Renal pelvis (tissue), 1 donor: ENCODE measurements at regions not wholly inside any gene's neighbourhood (a gene's known extent, or its start where the extent isn't known, plus 50 kb on each side); places are given as distances from the start of the nearest gene placed in this dataset.
A peak's percentile ranks its signal among the peaks of the same experiment; 100 is the strongest.

Experiments used
- DNase-seq: peaks from one replicate; pipeline ENCODE4 v3.0.0-alpha.2; 2013

DNA sequence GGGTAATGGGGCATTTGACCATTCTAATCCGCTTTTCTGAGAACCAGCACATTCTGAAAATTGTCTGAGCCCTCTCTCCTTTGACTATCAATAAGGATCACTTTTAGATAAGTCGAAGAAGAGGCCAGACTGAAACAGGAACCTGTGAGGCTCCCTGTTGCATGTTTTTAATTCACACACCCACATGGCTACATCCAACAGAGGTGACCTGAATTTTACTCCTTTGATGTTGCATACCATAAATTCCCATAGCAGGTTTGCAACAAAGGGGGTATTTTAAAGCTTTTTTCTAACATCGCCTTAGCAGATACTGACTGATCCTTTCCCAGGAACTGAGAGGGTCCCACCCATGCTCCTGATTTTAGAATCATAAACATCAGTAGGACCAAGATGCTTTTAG, 450.8 kb downstream of the USP25 start:
- no peak for DNase-seq

- DNase-seq = no peak
These were observed 451.2 kb downstream of the USP25 start for GRCh38 chr21:16181018-16181417.

GRCh38 chr21:16185766-16186165, 456.0 kb downstream of the USP25 start:
- DNase-seq = no peak

GRCh38 chr21:16186742-16187141, 457.0 kb downstream of the USP25 start:
- no peak for DNase-seq

DNA sequence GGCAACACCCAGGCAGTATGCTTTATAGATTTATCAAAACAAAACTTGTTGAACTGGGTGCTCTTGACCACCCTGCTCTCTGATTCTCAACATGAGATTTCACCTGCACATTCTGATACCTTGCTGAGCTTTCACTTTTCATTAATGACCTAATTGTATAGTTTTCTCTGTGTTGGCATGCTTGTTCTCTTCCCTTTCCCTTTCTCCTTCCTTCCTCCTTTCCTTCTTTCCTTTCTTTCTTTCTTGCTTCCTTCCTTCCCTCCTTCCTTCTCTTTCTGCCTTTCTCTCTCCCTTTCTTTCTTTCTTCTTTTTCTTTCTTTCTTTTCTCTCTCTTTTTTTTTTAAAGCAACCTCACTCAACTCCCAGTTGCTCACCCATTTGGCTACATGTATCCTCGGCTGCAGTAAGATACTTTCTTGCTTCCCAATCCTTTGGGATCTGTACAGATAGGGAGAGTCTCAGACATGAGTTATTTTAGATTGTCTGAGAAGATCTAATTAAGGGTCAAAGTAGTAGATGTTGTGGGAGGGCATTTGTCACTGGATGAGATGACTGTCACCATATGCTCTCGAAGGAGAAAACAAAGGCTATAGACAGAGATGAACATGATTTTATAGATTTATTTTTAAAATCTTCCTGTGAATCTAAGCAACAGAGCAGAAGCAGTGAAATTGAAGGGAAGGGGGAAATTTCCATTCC, 458.0 kb downstream of the USP25 start:
- DNase-seq = no peak

GRCh38 chr21:16192902-16193301, 463.1 kb downstream of the USP25 start:
- DNase-seq = no peak

- no peak for DNase-seq
These were observed 463.8 kb downstream of the USP25 start for GRCh38 chr21:16193496-16194094.

DNA sequence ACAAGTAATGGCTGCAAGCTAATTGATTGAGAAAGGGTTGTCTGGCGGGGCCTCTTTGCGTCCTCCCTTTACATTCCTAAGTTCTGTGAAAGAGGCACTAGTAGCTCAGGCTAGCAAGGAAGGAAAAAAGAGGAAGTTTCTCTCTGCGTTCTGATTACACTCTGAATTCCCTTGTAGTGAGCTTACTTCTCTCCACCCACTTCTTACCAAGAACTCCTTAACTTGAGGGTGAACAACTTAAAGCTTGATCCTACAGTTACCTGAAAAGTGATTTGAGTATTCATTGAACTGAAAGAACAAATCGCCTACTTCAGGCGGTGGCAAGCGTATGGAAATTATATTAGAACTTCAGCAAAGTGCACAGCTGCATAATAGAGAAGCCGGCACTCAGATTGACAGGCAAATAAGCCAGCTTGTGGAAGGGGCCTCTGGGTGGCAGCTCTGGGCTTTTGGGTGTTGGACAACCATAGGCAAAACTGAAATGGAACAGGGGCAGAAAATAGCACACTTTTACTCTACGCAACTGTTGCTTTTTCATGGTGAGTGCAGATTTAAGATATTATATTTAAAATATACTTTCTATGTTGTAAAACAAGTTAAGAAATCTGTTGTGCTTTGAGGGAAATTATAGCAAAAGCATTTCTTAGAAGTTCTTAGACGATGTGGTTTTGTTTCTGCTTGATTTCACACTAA, 464.5 kb downstream of the USP25 start:
- DNase-seq = peak; percentile 71

DNA sequence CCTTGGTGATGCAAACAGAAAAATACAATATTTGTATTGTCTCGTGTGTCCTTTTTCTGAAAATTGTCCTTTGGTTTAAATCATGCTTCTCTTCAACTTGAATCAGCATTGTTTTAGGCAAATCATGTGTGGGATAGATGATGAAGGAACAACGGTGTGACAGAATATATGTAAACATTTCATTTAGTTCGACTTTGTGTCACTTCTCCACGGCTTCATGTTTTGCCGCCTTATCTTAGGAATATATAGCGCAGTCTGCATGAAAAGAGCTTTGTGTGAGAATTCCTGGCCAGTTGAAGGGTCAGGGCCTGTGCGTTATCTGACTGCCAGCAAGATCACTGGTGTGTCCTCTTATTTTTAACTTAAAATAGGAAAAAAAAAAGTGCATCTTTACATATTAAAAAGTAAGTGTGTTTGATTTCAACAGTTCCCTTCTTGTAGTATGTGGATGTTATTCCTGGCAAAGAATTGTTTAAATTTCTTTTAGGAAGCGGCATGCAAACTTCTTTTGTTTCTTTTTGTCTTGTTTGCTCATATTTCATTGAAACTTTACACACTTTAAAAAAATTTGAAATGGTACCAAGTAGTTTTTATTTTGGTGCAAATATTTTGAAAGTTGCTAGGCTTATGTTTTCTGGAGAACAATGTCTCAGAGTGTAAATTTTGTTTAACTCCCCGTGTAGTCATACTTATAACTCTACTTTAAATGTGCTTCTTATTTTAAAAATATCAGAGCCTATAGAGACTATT, 465.2 kb downstream of the USP25 start:
- DNase-seq = peak; percentile 38

- no peak for DNase-seq
These were observed 465.7 kb downstream of the USP25 start for GRCh38 chr21:16195538-16195910.

DNA sequence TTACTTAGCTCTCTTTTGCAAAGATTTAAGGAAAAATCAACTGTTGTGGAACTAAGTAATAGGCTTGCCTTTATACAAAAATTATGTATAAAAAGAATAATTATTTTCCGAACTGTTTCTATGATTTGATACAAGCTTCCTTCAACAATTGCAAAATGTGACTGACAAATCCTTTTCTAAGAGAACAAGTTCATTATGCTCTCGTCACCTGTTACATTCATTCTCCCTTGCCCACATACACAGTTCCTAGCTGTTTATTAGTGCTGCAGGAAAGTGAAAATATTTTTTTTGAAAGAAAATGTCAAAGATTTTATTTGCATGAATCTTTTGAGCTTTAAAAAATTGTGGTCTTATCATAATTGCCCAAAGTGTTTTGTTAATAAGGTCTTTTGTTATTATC, 466.2 kb downstream of the USP25 start:
- DNase-seq = peak; percentile 4

DNA sequence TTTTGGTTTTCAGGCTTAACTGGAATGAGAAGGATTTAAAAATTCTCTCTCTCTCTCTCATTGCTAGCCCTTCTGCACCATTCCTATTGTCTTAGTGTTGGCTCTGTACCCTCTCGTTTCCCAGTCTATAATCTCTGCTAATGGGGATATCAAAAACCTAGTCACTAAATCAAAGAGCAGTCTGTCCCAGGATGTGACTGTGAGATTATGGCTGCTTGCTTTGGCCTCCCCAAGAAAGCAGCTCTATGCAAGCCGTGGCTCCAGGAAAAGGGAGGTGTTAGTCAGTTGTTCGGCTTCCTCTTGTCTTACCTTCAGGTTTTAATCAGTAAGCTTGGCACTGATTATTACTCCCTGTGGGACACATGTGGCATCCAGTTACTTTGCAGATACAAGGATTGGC, 468.8 kb downstream of the USP25 start:
- no peak for DNase-seq

DNA sequence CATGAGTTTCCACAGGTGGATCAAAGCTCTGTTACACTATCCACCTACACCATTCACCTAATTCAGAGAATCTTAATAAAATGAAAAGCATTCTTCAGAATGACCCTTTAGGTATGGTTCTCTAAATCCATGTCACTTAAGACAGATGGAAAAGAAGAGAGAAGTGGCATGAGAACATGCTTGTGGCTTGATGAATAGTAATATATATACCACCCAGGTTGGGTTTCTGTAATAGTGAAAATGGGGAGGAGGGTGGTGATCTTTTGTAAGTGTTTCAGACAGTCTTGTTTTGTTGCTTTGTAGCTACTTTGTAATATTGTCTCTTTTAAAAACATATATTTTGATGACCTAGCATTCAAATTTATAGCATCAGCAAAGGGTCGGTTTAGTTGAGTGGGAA, 469.8 kb downstream of the USP25 start:
- no peak for DNase-seq

DNA sequence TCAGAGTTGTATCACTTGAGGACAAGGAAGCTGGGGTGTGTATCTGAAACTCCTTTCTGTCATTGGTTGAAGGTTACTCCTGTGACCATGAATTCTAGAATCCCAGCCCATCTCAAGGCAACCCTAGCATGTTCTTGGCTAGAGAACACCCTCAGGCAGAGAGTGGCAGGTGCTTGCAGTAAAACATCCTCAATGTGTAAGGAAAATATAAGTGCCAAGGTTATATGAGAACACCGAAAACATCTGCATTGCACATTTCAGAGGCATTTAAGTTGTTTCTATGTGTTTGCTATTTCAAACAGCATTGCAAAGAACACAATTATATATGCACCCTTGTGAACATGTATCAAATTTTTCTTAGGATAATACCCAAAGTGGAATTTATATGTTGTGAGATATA, 471.9 kb downstream of the USP25 start:
- DNase-seq = no peak

DNA sequence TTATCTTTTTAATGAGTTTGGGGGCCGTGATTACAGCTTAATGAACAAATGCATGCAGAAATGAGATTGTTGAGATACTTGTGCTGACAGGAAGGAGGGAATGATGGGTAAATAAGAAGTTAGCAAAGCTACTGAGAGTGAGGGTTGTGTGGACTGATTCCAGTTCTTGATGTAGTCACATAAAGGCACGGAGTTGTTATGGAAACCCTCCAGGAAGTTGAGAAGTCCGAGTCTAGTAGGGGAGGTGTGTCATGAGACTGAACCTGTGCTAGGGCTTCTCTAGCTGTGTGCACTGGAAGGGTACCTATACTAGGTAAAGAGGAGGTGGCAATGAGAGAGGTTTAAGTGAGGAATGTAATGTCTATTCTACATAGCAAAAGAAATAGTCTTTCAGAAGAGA, 475.7 kb downstream of the USP25 start:
- no peak for DNase-seq

- DNase-seq = peak; percentile 14
These were observed 481.8 kb downstream of the USP25 start for GRCh38 chr21:16211339-16212303.

DNA sequence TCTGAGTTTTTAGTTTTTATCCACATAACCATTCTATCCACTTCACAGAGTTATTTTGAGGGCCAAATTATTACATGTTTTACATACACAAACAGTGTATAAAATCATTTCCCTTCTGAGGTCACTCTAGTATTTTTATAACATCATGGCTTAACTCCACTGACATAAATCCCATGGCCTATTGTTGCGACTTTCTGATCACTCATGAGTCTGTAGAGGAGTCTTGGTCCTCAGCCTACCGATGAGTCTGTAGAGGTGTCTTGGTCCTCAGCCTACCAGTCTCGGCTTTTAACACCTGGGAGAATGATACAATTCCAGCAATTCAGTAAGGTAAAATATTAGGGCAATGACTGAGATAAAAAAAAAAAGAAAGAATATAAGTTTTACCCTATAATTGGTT, 483.7 kb downstream of the USP25 start:
- no peak for DNase-seq

DNA sequence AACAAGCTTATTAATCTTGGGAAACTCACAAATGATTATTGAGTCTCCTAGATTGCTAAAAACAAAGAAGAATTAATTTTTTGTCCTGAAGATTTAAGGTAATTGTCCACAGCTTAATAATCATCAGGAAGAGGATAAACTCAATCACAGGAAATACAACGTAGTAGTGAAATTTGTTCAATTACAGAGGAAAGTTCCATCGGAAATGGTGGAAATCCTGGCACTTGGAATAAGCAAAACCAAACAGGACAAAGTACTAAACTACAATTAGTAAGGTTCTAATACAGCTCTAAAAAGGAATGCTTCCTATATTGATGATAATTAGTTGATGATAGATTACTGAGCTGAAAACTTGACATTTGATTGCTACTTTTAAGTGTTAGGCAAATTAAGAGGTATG, 485.4 kb downstream of the USP25 start:
- DNase-seq = no peak

DNA sequence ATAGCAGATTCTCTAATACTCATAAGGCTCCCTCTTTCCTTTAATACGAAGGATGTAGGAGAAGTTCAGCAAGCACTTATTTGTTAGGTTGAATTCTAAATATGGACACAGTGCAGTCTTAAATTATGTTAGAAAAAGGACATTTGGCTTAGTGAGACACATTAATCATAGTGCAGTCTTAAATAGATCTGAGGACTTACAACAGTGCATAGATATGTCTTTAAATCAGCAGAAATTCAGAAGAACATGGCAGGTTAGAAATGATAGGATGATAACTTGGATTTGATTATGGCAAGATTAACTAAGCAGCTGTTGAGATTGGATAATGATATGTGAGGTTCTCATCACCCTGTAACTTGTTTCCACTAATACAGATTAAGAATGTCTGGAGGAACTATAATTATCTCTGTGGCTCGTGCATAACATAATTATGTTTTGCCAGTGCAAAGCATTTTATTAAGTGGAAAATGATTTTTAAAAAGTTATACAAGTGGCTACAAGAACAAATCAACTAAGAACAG, 485.9 kb downstream of the USP25 start:
- DNase-seq = no peak

DNA sequence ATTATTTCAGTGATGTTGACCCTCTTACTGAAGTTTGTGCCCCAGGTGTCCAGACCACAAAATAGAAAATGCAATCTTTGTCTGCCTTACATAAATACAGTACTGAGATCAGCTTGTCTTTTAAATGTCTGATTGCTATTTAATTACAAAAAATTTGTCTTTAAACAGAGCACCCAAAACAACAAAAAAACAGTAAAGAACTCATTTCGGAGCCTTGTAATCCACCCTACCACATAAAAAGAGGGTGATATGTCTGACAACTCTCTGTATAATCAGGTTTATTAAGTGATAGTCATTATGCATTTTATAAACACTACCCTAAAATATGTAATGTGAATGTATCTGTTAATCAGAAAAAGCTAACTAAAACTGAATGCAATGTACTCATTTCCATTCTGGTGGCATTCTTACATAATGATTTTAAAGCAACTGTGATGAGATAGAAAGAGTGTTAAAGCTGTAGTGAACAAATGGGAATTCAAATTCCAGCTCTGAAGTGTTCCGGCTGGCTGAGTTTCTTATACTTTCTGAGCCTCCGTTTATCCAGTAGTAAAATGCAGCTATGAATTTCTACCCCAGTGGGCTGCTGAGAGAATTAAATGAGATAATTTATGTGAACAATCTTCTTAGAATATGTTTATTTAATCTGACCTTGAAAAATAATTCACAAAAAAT, 486.6 kb downstream of the USP25 start:
- peak; percentile 12 for DNase-seq
